Panc1 (cell line): ENCODE measurements at regions not wholly inside any gene's neighbourhood (a gene's known extent, or its start where the extent isn't known, plus 50 kb on each side); places are given as distances from the start of the nearest gene placed in this dataset.
"Not testable (repeated sequence)": the region's sequence is repeated elsewhere in the genome, so short reads cannot be mapped to it uniquely, and the experiment has no call there.

Experiments used
- ATAC-seq: fragments of 200-7000 bp; cut with Tn5 transposase; 2 replicates; pipeline ENCODE4 v1.9.1; 2020; ENCODE audit warnings: mild to moderate bottlenecking, moderate library complexity
- BruUV-seq: library from RNA; stranded (reverse); fragments of 400-500 nt; replicated peaks from 2 replicates; lab custom pipeline; 2021; lab: Mats Ljungman, UMichigan
- CTCF ChIA-PET: fragments of 300-600 bp; sonication (Branson Sonifier 250); formaldehyde crosslinking; loops from one replicate; lab custom pipeline; 2022; ENCODE audit warnings: antibody characterized with exemption; lab: Charles Lee
- POLR2A ChIA-PET: fragments of 300-600 bp; sonication (Branson Sonifier 250); formaldehyde crosslinking; loops from one replicate; lab custom pipeline; 2022; ENCODE audit warnings: antibody characterized with exemption; lab: Charles Lee
- DNase-seq: peaks from one replicate; pipeline ENCODE4 v3.0.0-alpha.2; 2010; ENCODE audit warnings: low read depth, low spot score
- H3K27ac ChIP-seq: 2 replicates; pipeline ENCODE4 v1.5.1; 2011; ENCODE audit warnings: mild to moderate bottlenecking, low read length, inconsistent platforms
- H3K27me3 ChIP-seq: fragments of 200-500 bp; sonication (Bioruptor generic); 2 replicates; pipeline ENCODE4 v1.6.0; 2014; ENCODE audit warnings: low read length, inconsistent platforms; ENCODE audit not compliant: control insufficient read depth, insufficient read depth
- H3K36me3 ChIP-seq: fragments of 200-500 bp; sonication (Bioruptor generic); 2 replicates; pipeline ENCODE4 v1.5.1; 2014; ENCODE audit warnings: inconsistent platforms, mild to moderate bottlenecking, low read length, moderate library complexity; ENCODE audit not compliant: control insufficient read depth, insufficient read depth
- H3K4me1 ChIP-seq: 2 replicates; pipeline ENCODE4 v1.5.1; 2011; ENCODE audit warnings: inconsistent platforms, mild to moderate bottlenecking, low read length, moderate library complexity; ENCODE audit not compliant: control insufficient read depth, insufficient read depth
- H3K4me3 ChIP-seq, 2 experiments: 2 replicates each; pipeline ENCODE4 v1.5.1; 2011 to 2012; ENCODE audit warnings: low read depth in 2 of 2, low read length in 2 of 2, mild to moderate bottlenecking in 2 of 2, inconsistent platforms in 1 of 2, moderate library complexity in 1 of 2
- H3K9me3 ChIP-seq: fragments of 200-500 bp; sonication (Bioruptor generic); 2 replicates; pipeline ENCODE4 v1.5.1; 2014; ENCODE audit warnings: low read depth, mild to moderate bottlenecking, inconsistent platforms, low read length, moderate library complexity; ENCODE audit not compliant: control insufficient read depth, insufficient read depth
- CTCF ChIP-seq: fragments of 450-650 bp; IDR thresholded peaks from 2 replicates; pipeline ENCODE4 v1.5.1; 2017; ENCODE audit warnings: mild to moderate bottlenecking
- POLR2AphosphoS5 ChIP-seq: IDR thresholded peaks from 2 replicates; pipeline ENCODE4 v1.6.1; 2012; ENCODE audit warnings: mild to moderate bottlenecking, low read depth, low read length, moderate library complexity
- REST ChIP-seq, 2 experiments: IDR thresholded peaks; 2 replicates each; pipeline ENCODE4 v1.6.1; 2011 to 2012; ENCODE audit warnings: low read depth in 2 of 2, control low read depth in 1 of 2, low read length in 1 of 2, mild to moderate bottlenecking in 1 of 2, moderate library complexity in 1 of 2; ENCODE audit not compliant: insufficient read depth in 1 of 2
- SIN3A ChIP-seq: IDR thresholded peaks from 2 replicates; pipeline ENCODE4 v1.6.1; 2012; ENCODE audit warnings: low read depth, mild to moderate bottlenecking, low read length, moderate library complexity, borderline replicate concordance; ENCODE audit not compliant: insufficient read depth
- TCF7L2 ChIP-seq: IDR thresholded peaks from 2 replicates; pipeline ENCODE4 v1.6.1; 2011; ENCODE audit warnings: mild to moderate bottlenecking, low read depth, low read length, inconsistent platforms
- in situ Hi-C: cut with HindIII; loops from 2 replicates; pipeline ENCODE4 v1.10.0; 2016; ENCODE audit warnings: low sequenced_read_pairs, low pct_unique_long_range_greater_than_20kb
- intact Hi-C: fragments of 100-400 bp; cut with micrococcal nuclease; formaldehyde crosslinking; loops from one replicate; pipeline ENCODE4 v1.10.0; 2022; ENCODE audit not compliant: unreplicated experiment

GRCh38 chr10:64118736-64119135, 597.5 kb downstream of the REEP3 start:
- ATAC-seq = no peak
- CTCF ChIA-PET = no interaction called here
- POLR2A ChIA-PET = no interaction called here
- TF ChIP-seq TCF7L2 (no peak), REST (IDR thresholded peaks at IDR 0.05; ENCODE audit: insufficient read depth in 1 of 2, low read depth in 2 of 2, low read length in 1 of 2) (no peak), POLR2AphosphoS5 (no peak), SIN3A (no peak), CTCF (no peak)
- no peaks in the 10 kb centered on the region for H3K4me1 ChIP-seq
- no peaks in the 10 kb centered on the region for H3K27me3 ChIP-seq
- no TSS peak for BruUV-seq
- no peaks in the 10 kb centered on the region for H3K36me3 ChIP-seq
- H3K27ac ChIP-seq = no peak overlapping the region
- in situ Hi-C loops = no loop called here
- intact Hi-C loops = no loop called here
- DNase-seq = no peak
- H3K4me3 ChIP-seq = no peak overlapping the region
- H3K9me3 ChIP-seq = no peaks in the 10 kb centered on the region

- H3K27ac ChIP-seq, in situ Hi-C loops, H3K4me1 ChIP-seq, H3K9me3 ChIP-seq, BruUV-seq, POLR2A ChIA-PET, ATAC-seq, CTCF ChIA-PET, H3K36me3 ChIP-seq, DNase-seq, intact Hi-C loops, H3K4me3 ChIP-seq, H3K27me3 ChIP-seq: not testable (repeated sequence)
Measured at GRCh38 chr10:64120301-64120980, 599.2 kb downstream of the REEP3 start.

- ChIA-PET POLR2A (no interaction called here), CTCF (no interaction called here)
- TF ChIP-seq CTCF (no peak), REST (IDR thresholded peaks at IDR 0.05; ENCODE audit: insufficient read depth in 1 of 2, low read depth in 2 of 2, low read length in 1 of 2) (no peak), SIN3A (no peak), TCF7L2 (no peak), POLR2AphosphoS5 (no peak)
- in situ Hi-C loops (no loop called here), intact Hi-C loops (no loop called here)
- no peak for ATAC-seq
- no peak overlapping the region for H3K27ac ChIP-seq
- no peak overlapping the region for H3K4me3 ChIP-seq
- no peak for DNase-seq
- H3K4me1 ChIP-seq = no peaks in the 10 kb centered on the region
- no TSS peak for BruUV-seq
- no peaks in the 10 kb centered on the region; the same call in 1 of the 2 replicates for H3K27me3 ChIP-seq
- H3K36me3 ChIP-seq = no peaks in the 10 kb centered on the region
- H3K9me3 ChIP-seq = no peaks in the 10 kb centered on the region
Measured at GRCh38 chr10:64130152-64130551, 609.0 kb downstream of the REEP3 start.
